ENCODE measurements at regions not wholly inside any gene's neighbourhood (a gene's known extent, or its start where the extent isn't known, plus 50 kb on each side); places are given as distances from the start of the nearest gene placed in this dataset.

- no peak overlapping the region for H3K27ac Mint-ChIP-seq
- H3K18ac ChIP-seq (ENCODE audit: insufficient read length, low read depth, low read length): no peak overlapping the region
- H2BK120ac ChIP-seq (ENCODE audit: low read depth, low read length, poor library complexity, severe bottlenecking): no peak overlapping the region
- peaks cover 35 to 41% of the 10 kb centered on the region in 2 experiments for H3K9me3 Mint-ChIP-seq
- no peak overlapping the region for H3K4me3 Mint-ChIP-seq
- H3K27me3 Mint-ChIP-seq (ENCODE audit: low read depth): peaks cover 3% of the 10 kb centered on the region
- H3K14ac ChIP-seq (ENCODE audit: insufficient read depth, low read length): no peak overlapping the region
- H3K4me1 ChIP-seq (ENCODE audit: insufficient read depth, low read length): no peaks in the 10 kb centered on the region
- no peaks in the 10 kb centered on the region for H3K27me3 ChIP-seq (ENCODE audit: insufficient read depth, low read length)
- no peak overlapping the region for H4K5ac ChIP-seq (ENCODE audit: insufficient read length, low read depth, low read length)
- H4K8ac ChIP-seq (replicated peaks; ENCODE audit: insufficient read length, low read depth, low read length): no peak overlapping the region
- H3K4ac ChIP-seq (ENCODE audit: low read depth, low read length): no peak overlapping the region
- peaks cover 18 to 28% (median 24%) of the 10 kb centered on the region in 3 experiments for H3K36me3 Mint-ChIP-seq (ENCODE audit: insufficient read depth in 1 of 3, low read depth in 3 of 3)
- H4K91ac ChIP-seq (ENCODE audit: insufficient read length, low read depth, low read length): no peak overlapping the region
- no peak overlapping the region for H2AK5ac ChIP-seq (ENCODE audit: insufficient read length, low read length)
- no peak overlapping the region for H2BK15ac ChIP-seq (ENCODE audit: low read depth, low read length)
- H4K20me1 ChIP-seq (ENCODE audit: control insufficient read depth, insufficient read depth, insufficient read length): no peaks in the 10 kb centered on the region
- no peaks in the 10 kb centered on the region for H3K79me1 ChIP-seq (ENCODE audit: insufficient read depth, low read depth, low read length, poor library complexity, severe bottlenecking)
- no peak overlapping the region for H2BK20ac ChIP-seq (ENCODE audit: low read depth, low read length, poor library complexity, severe bottlenecking)
- no peak overlapping the region for H2AFZ ChIP-seq (ENCODE audit: low read length)
- no peaks in the 10 kb centered on the region for H3K4me1 Mint-ChIP-seq
- TF ChIP-seq CTCF (conservative IDR thresholded peaks at IDR 0.05): no peak
- no peak overlapping the region for H2BK5ac ChIP-seq (ENCODE audit: insufficient read length, low read length)
- H3K27ac ChIP-seq (ENCODE audit: insufficient read length, low read depth, low read length): no peak overlapping the region
- peaks cover 24% of the 10 kb centered on the region for H3K9me3 ChIP-seq (ENCODE audit: control insufficient read depth, low read depth, low read length)
- no peak overlapping the region for H3K9ac ChIP-seq (ENCODE audit: extremely low read depth, insufficient read length, low read length)
- H3K23me2 ChIP-seq (ENCODE audit: insufficient read length, low read depth, low read length, poor library complexity, severe bottlenecking): no peaks in the 10 kb centered on the region
- no peak overlapping the region for H3K23ac ChIP-seq (ENCODE audit: insufficient read length, low read depth, low read length)
- H3K4me2 ChIP-seq (ENCODE audit: insufficient read depth, insufficient read length, low read length): no peak overlapping the region
- DNase-seq: no peak
- H3K56ac ChIP-seq (ENCODE audit: insufficient read length, low read depth, low read length): no peak overlapping the region
- H2BK12ac ChIP-seq (ENCODE audit: insufficient read length, low read depth, low read length): no peak overlapping the region
- H3T11ph ChIP-seq (ENCODE audit: low read length): no peak overlapping the region
- H3K79me2 ChIP-seq (ENCODE audit: insufficient read depth, low read length): no peaks in the 10 kb centered on the region
Observed at GRCh38 chr14:40410708-40411107, 978.5 kb upstream of the FBXO33 start.
